Activated CD4-positive, alpha-beta T cell treated with anti-CD3 and anti-CD28 coated beads, Interleukin-2, amount 50 U/mL, for 1 hour (primary cell): ENCODE measurements at regions not wholly inside any gene's neighbourhood (a gene's known extent, or its start where the extent isn't known, plus 50 kb on each side); places are given as distances from the start of the nearest gene placed in this dataset.
"Not testable (repeated sequence)": the region's sequence is repeated elsewhere in the genome, so short reads cannot be mapped to it uniquely, and the experiment has no call there.

ENCODE experiments used
- DNase-seq: peaks from one replicate; pipeline ENCODE4 v3.0.0-alpha.2; 2020

GRCh38 chr4:25981749-25982148 is 67.7 kb downstream of the SMIM20 start:
- no peak for DNase-seq

GRCh38 chr4:25982962-25983361 is 68.9 kb downstream of the SMIM20 start:
- no peak for DNase-seq

- DNase-seq, result no peak
Observed at GRCh38 chr4:25984266-25984665, 70.2 kb downstream of the SMIM20 start.

GRCh38 chr4:25984796-25985195 is 70.8 kb downstream of the SMIM20 start:
- DNase-seq, result no peak

- no peak for DNase-seq
Observed at GRCh38 chr4:25986807-25987206, 72.8 kb downstream of the SMIM20 start.

- no peak for DNase-seq
Observed at GRCh38 chr4:25991340-25991739, 77.3 kb downstream of the SMIM20 start.

- DNase-seq, result no peak
Observed at GRCh38 chr4:25993395-25994185, 79.6 kb downstream of the SMIM20 start.

- DNase-seq, result not testable (repeated sequence)
Observed at GRCh38 chr4:25994577-25994976, 80.6 kb downstream of the SMIM20 start.

- DNase-seq, result no peak
Observed at GRCh38 chr4:26000274-26000950, 86.4 kb downstream of the SMIM20 start.

- no peak for DNase-seq
Observed at GRCh38 chr4:26001413-26001812, 87.4 kb downstream of the SMIM20 start.

GRCh38 chr4:26001816-26002215 is 87.8 kb downstream of the SMIM20 start:
- no peak for DNase-seq

GRCh38 chr4:26003056-26003455 is 89.0 kb downstream of the SMIM20 start:
- no peak for DNase-seq

- no peak for DNase-seq
Observed at GRCh38 chr4:26004290-26004689, 90.3 kb downstream of the SMIM20 start.

- no peak for DNase-seq
Observed at GRCh38 chr4:26005764-26006163, 91.7 kb downstream of the SMIM20 start.

- no peak for DNase-seq
Observed at GRCh38 chr4:26008737-26009136, 94.7 kb downstream of the SMIM20 start.

GRCh38 chr4:26009502-26009901 is 95.5 kb downstream of the SMIM20 start:
- DNase-seq, result no peak

- no peak for DNase-seq
Observed at GRCh38 chr4:26010304-26010703, 96.3 kb downstream of the SMIM20 start.

GRCh38 chr4:26013629-26014028 is 99.6 kb downstream of the SMIM20 start:
- DNase-seq, result no peak

GRCh38 chr4:26015133-26015651 is 101.2 kb downstream of the SMIM20 start:
- no peak for DNase-seq

- DNase-seq, result no peak
Observed at GRCh38 chr4:26015906-26016305, 101.9 kb downstream of the SMIM20 start.

GRCh38 chr4:26017531-26017930 is 103.5 kb downstream of the SMIM20 start:
- DNase-seq, result no peak

- not testable (repeated sequence) for DNase-seq
Observed at GRCh38 chr4:26017961-26018700, 104.1 kb downstream of the SMIM20 start.

GRCh38 chr4:26020083-26020668 is 106.2 kb downstream of the SMIM20 start:
- DNase-seq, result no peak
